Calu3 (cell line): ENCODE measurements at regions not wholly inside any gene's neighbourhood (a gene's known extent, or its start where the extent isn't known, plus 50 kb on each side); places are given as distances from the start of the nearest gene placed in this dataset.

ENCODE experiments used
- BruUV-seq: library from RNA; stranded (reverse); fragments of 400-500 nt; replicated peaks from 2 replicates; lab custom pipeline; 2021; lab: Mats Ljungman, UMichigan
- CTCF ChIA-PET: fragments of 300-600 bp; sonication (Branson Sonifier 250); formaldehyde crosslinking; loops from one replicate; lab custom pipeline; 2022; ENCODE audit warnings: antibody characterized with exemption; lab: Charles Lee
- DNase-seq: peaks from one replicate; pipeline ENCODE4 v3.0.0; 2022
- H3K27ac Mint-ChIP-seq: one replicate; pipeline ENCODE4 v1.8.0; 2022; ENCODE audit warnings: mixed read lengths; ENCODE audit not compliant: unreplicated experiment
- H3K27me3 Mint-ChIP-seq: one replicate; pipeline ENCODE4 v1.8.0; 2022; ENCODE audit warnings: mixed read lengths; ENCODE audit not compliant: unreplicated experiment
- H3K36me3 Mint-ChIP-seq: one replicate; pipeline ENCODE4 v1.8.0; 2022; ENCODE audit warnings: mild to moderate bottlenecking, moderate library complexity, mixed read lengths; ENCODE audit not compliant: insufficient read depth, unreplicated experiment
- H3K4me1 Mint-ChIP-seq: one replicate; pipeline ENCODE4 v1.8.0; 2022; ENCODE audit warnings: mild to moderate bottlenecking, low read depth, mixed read lengths; ENCODE audit not compliant: unreplicated experiment
- H3K4me3 Mint-ChIP-seq: one replicate; pipeline ENCODE4 v1.8.0; 2022; ENCODE audit warnings: mild to moderate bottlenecking, low read depth, moderate library complexity, mixed read lengths; ENCODE audit not compliant: unreplicated experiment
- H3K9me3 Mint-ChIP-seq: one replicate; pipeline ENCODE4 v1.8.0; 2022; ENCODE audit warnings: low read depth, mixed read lengths; ENCODE audit not compliant: unreplicated experiment
- intact Hi-C: fragments of 100-400 bp; cut with micrococcal nuclease; formaldehyde crosslinking; loops from one replicate; pipeline ENCODE4 v1.10.0; 2022; ENCODE audit not compliant: unreplicated experiment
- TF ChIP-seq, protein P1 (sequence below): fragments of 200-600 bp; IDR thresholded peaks from one replicate; pipeline ENCODE4 v1.8.0; 2022; ENCODE audit warnings: antibody characterized with exemption; ENCODE audit not compliant: unreplicated experiment

DNA sequence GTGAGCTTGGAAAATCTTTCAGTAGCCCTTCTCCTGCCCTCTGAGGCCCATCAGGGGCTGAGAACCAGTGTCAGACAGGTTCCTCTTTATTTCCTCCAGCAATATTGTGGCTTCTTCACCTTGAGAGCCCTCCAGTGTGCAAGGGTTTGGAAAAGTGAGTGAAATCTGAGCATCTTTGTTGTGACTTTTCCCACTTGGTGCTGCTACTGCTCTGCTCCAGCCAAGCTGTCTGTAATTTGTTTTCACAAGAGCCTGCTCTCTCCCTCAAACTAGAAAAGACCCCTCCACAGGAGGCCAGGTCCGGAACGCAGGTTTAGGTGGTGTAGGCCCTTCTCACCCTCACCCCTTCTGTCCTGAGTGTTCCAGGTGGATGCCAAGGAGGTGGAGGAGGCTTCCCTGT is 57.4 kb upstream of the SPRY4 start:
- peaks cover 21% of the 10 kb centered on the region for H3K4me1 Mint-ChIP-seq
- no peaks in the 10 kb centered on the region for H3K9me3 Mint-ChIP-seq
- H3K27ac Mint-ChIP-seq = no peak overlapping the region
- CTCF ChIA-PET = no interaction called here
- no peak for DNase-seq
- H3K27me3 Mint-ChIP-seq = no peaks in the 10 kb centered on the region
- H3K4me3 Mint-ChIP-seq = no peak overlapping the region
- H3K36me3 Mint-ChIP-seq = no peaks in the 10 kb centered on the region
- BruUV-seq = no TSS peak
- intact Hi-C loops = no loop called here
- TF ChIP-seq, protein P1, sequence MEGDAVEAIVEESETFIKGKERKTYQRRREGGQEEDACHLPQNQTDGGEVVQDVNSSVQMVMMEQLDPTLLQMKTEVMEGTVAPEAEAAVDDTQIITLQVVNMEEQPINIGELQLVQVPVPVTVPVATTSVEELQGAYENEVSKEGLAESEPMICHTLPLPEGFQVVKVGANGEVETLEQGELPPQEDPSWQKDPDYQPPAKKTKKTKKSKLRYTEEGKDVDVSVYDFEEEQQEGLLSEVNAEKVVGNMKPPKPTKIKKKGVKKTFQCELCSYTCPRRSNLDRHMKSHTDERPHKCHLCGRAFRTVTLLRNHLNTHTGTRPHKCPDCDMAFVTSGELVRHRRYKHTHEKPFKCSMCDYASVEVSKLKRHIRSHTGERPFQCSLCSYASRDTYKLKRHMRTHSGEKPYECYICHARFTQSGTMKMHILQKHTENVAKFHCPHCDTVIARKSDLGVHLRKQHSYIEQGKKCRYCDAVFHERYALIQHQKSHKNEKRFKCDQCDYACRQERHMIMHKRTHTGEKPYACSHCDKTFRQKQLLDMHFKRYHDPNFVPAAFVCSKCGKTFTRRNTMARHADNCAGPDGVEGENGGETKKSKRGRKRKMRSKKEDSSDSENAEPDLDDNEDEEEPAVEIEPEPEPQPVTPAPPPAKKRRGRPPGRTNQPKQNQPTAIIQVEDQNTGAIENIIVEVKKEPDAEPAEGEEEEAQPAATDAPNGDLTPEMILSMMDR = no peak

DNA sequence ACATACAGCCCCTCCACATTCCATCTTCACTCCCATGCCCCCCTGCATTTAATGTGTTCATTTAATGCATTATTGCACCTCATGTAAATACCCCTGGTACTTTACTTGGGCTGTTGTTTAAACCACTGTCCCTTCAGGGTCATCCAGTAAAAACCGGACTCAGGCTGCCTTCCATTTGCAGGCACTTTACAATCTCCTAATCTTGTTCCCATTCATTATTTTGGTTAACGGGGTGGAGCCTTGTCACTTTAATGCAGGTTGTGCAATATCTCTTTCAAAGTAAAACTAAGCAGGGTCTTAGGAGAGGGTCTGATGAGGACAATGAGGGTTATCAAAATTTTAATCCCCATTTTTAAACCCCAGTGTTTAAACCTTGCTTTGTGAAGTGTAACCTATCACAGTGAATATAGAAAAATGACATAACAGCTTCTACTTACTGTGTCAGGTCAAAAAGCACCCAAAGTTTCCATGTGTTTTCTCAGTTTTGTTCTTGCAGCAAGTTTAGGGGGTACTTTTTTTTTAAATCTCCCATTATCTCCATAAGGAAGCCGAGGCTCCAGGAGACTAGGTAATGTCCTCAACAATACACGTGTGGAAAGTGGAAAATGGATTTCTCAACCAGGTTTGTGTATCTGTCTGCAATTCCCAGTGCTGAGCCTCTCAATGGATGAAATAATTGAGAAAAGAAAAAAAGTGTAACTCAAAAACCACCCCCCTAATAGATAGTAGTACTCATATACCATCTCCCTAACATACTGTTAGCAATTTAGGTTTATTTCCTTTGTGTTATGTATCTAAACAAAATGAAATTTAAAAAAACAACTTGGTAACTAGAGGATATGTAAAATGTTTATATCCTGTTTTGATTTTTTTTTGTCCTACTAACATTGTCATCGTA is 54.2 kb upstream of the SPRY4 start:
- intact Hi-C loops = no loop called here
- H3K9me3 Mint-ChIP-seq = no peaks in the 10 kb centered on the region
- BruUV-seq = no TSS peak
- H3K4me3 Mint-ChIP-seq = no peak overlapping the region
- H3K27me3 Mint-ChIP-seq = no peaks in the 10 kb centered on the region
- H3K36me3 Mint-ChIP-seq = no peaks in the 10 kb centered on the region
- DNase-seq = no peak
- CTCF ChIA-PET = no interaction called here
- H3K4me1 Mint-ChIP-seq = peaks cover 2% of the 10 kb centered on the region
- no peak overlapping the region for H3K27ac Mint-ChIP-seq
- TF ChIP-seq, protein P1 = no peak

DNA sequence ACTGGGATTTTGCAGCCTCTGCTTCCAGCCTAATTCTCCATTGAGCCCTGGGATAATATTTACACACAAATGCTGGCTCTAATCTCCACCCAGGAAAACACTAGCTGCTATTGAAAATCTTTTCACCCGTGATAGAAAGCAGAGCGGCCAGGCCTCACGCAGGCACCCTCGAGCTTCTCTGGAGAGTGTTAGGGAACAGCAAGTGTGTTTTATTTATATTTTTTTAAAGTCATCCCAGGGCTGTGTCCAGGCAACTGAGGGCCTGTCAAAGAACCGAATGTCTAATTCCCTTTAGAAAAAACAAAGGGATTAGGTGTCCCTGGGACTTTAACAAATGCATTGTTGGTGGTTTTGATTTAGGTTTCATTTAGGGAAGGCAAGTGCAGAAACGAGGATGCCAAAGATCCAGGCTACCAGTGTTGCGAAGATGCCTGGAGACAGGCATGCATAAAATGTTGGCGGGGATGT is 51.2 kb upstream of the SPRY4 start:
- CTCF ChIA-PET = interaction anchor here (0.7 kb wide), 1 partner anchor 158 kb away, joined by 5 read pairs; no protein-coding TSS in a partner anchor
- no peak for DNase-seq
- Mint-ChIP-seq H3K9me3 (no peaks in the 10 kb centered on the region), H3K27ac (no peak overlapping the region), H3K4me1 (no peaks in the 10 kb centered on the region), H3K27me3 (no peaks in the 10 kb centered on the region), H3K4me3 (no peak overlapping the region), H3K36me3 (no peaks in the 10 kb centered on the region)
- intact Hi-C loops = no loop called here
- no TSS peak for BruUV-seq
- TF ChIP-seq, protein P1 = no peak
